ENCODE measurements at regions not wholly inside any gene's neighbourhood (a gene's known extent, or its start where the extent isn't known, plus 50 kb on each side); places are given as distances from the start of the nearest gene placed in this dataset.

DNA sequence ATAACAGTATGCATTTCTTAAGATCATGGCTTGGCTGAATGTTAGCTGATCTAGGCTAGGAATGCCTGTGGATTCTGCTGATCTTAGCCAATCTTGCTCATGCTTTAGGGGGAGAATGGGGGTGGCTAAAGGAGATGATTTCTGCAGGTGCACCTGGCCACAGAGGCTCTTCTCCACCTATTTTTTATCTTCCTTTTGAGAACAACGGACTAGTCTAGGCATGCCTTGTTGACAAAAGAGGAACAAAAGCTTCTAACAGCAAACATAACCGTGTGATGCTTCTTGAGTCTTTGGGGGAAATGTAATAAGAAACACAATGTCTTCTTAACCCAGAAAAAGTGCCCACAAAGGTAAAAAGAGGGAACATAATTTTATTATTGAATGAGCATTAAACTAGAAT is 743.5 kb downstream of the ARAP2 start:
- TF ChIP-seq, protein P1, sequence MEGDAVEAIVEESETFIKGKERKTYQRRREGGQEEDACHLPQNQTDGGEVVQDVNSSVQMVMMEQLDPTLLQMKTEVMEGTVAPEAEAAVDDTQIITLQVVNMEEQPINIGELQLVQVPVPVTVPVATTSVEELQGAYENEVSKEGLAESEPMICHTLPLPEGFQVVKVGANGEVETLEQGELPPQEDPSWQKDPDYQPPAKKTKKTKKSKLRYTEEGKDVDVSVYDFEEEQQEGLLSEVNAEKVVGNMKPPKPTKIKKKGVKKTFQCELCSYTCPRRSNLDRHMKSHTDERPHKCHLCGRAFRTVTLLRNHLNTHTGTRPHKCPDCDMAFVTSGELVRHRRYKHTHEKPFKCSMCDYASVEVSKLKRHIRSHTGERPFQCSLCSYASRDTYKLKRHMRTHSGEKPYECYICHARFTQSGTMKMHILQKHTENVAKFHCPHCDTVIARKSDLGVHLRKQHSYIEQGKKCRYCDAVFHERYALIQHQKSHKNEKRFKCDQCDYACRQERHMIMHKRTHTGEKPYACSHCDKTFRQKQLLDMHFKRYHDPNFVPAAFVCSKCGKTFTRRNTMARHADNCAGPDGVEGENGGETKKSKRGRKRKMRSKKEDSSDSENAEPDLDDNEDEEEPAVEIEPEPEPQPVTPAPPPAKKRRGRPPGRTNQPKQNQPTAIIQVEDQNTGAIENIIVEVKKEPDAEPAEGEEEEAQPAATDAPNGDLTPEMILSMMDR (IDR thresholded peaks at IDR 0.05; ENCODE audit: low read depth, low read length, missing control alignments), result no peak
- no peak for DNase-seq (ENCODE audit: extremely low read depth, low read depth)
- H3K4me3 ChIP-seq (replicated peaks; ENCODE audit: low read depth, low read length), result no peak overlapping the region

- TF ChIP-seq, protein P1 (IDR thresholded peaks at IDR 0.05; ENCODE audit: low read depth, low read length, missing control alignments), result no peak
- no peak overlapping the region for H3K4me3 ChIP-seq (replicated peaks; ENCODE audit: low read depth, low read length)
- no peak for DNase-seq (ENCODE audit: extremely low read depth, low read depth)
Observed at GRCh38 chr4:35503435-35503834, 740.9 kb downstream of the ARAP2 start.

DNA sequence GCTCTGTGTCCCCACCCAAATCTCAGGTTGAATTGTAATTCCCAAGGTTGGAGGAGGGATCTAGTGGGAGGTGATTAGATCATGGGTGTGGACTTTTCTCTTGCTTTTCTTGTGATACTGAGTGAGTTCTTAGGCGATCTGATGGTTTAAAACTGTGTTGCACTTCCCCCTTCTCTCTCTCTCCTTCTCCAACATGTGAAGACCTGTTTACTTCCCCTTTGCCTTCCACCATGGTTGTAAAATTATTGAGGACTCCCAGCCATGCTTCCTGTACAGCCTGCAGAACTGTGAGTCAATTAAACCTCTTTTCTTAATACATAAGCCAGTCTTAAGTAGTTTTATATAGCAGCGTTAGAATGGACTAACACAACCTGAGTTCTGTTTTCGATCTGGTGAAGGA is 738.2 kb downstream of the ARAP2 start:
- no peak for DNase-seq (ENCODE audit: extremely low read depth, low read depth)
- H3K4me3 ChIP-seq (replicated peaks; ENCODE audit: low read depth, low read length), result no peak overlapping the region
- TF ChIP-seq, protein P1 (IDR thresholded peaks at IDR 0.05; ENCODE audit: low read depth, low read length, missing control alignments), result no peak

DNA sequence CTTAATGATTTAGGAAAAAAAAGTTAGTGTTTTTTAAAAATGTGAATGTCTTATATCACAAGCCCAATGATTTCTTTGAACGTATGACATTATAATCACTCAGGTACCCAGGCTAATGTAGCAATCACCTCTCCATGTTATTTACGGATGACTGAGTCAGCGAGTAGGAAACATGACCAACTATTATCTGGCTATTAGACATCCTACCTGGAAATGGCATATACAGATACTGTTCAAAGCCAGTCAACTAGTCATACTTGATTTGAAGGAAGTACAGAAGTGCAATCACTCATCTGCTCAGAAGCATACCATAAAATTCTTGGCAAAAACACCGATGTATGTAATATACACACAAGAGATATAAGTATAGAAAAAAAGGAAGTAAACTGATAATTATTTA is 732.5 kb downstream of the ARAP2 start:
- DNase-seq (ENCODE audit: extremely low read depth, low read depth), result no peak
- H3K4me3 ChIP-seq (replicated peaks; ENCODE audit: low read depth, low read length), result no peak overlapping the region
- TF ChIP-seq, protein P1 (IDR thresholded peaks at IDR 0.05; ENCODE audit: low read depth, low read length, missing control alignments), result no peak

DNA sequence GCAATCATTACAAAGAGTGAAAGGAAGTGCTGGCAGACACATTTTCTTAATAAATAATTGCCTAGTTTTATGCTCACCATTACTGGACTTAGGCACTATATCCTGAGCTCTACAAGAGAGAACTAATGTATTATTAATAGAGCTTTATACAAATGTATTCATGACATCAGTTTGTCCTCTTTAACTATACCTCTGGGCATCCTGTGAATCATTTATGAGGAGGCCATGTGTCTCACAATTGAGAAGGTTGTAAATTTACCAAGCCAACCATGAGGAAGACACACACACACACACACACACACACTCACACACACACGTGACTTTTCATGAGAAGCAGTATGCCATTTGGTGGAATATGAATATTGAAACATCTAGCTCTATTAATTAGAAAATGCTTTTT is 728.2 kb downstream of the ARAP2 start:
- H3K4me3 ChIP-seq (replicated peaks; ENCODE audit: low read depth, low read length), result no peak overlapping the region
- no peak for DNase-seq (ENCODE audit: extremely low read depth, low read depth)
- TF ChIP-seq, protein P1 (IDR thresholded peaks at IDR 0.05; ENCODE audit: low read depth, low read length, missing control alignments), result no peak

GRCh38 chr4:35520059-35520458 is 724.3 kb downstream of the ARAP2 start:
- no peak overlapping the region for H3K4me3 ChIP-seq (replicated peaks; ENCODE audit: low read depth, low read length)
- TF ChIP-seq, protein P1 (IDR thresholded peaks at IDR 0.05; ENCODE audit: low read depth, low read length, missing control alignments), result no peak
- DNase-seq (ENCODE audit: extremely low read depth, low read depth), result no peak

DNA sequence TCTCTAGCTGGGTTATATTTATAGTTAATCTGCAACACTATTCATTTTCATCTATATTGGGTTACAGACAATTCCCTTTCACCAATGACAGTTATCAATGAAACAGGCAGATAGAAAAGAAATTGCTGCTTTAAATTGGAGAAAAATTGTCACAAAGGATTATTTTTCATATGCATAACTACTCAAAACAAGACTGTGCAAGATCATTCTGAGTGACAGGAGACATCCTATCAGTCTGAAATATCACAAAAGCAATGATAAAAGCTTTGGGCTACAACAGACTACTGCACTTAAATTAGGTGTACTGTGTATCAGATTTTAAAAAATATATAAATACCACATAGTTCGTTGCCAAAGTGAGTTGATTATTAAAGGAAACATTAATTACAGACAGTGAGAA is 722.6 kb downstream of the ARAP2 start:
- no peak for DNase-seq (ENCODE audit: extremely low read depth, low read depth)
- TF ChIP-seq, protein P1 (IDR thresholded peaks at IDR 0.05; ENCODE audit: low read depth, low read length, missing control alignments), result no peak
- no peak overlapping the region for H3K4me3 ChIP-seq (replicated peaks; ENCODE audit: low read depth, low read length)

All from HFF-Myc (cell line).